Erythroblast (primary cell): ENCODE measurements at regions not wholly inside any gene's neighbourhood (a gene's known extent, or its start where the extent isn't known, plus 50 kb on each side); places are given as distances from the start of the nearest gene placed in this dataset.
"Not testable (repeated sequence)": the region's sequence is repeated elsewhere in the genome, so short reads cannot be mapped to it uniquely, and the experiment has no call there.

Source experiments
- DNase-seq, 2 experiments: peaks; one replicate each; lab custom pipeline; 2025; lab: John Stamatoyannopoulos, UW
- GATA1 ChIP-seq: IDR thresholded peaks from 2 replicates; pipeline ENCODE4 v1.6.1; 2011; ENCODE audit warnings: low read depth, mild to moderate bottlenecking, control low read depth, low read length, moderate library complexity
- POLR2A ChIP-seq: IDR thresholded peaks from 2 replicates; pipeline ENCODE4 v1.6.1; 2011; ENCODE audit warnings: mild to moderate bottlenecking, low read length

GRCh38 chr10:64798297-64798696 is 1277.1 kb downstream of the REEP3 start:
- DNase-seq: no peak

GRCh38 chr10:64808233-64808632 is 1287.0 kb downstream of the REEP3 start:
- not testable (repeated sequence) for DNase-seq

More at GRCh38 chr10:64798297-64798696, 1277.1 kb downstream of the REEP3 start:
- no peak for TF ChIP-seq GATA1
- TF ChIP-seq POLR2A: no peak

- not testable (repeated sequence) for DNase-seq
Observed at GRCh38 chr10:64810046-64810445, 1288.8 kb downstream of the REEP3 start.

GRCh38 chr10:64813391-64813790 is 1292.2 kb downstream of the REEP3 start:
- TF ChIP-seq GATA1: no peak
- DNase-seq: no peak

GRCh38 chr10:64814201-64814600 is 1293.0 kb downstream of the REEP3 start:
- TF ChIP-seq GATA1 (no peak), POLR2A (no peak)
- DNase-seq: no peak

- no peak for DNase-seq
- TF ChIP-seq GATA1: no peak
- no peak for TF ChIP-seq POLR2A
Observed at GRCh38 chr10:64829888-64830412, 1308.7 kb downstream of the REEP3 start.

- DNase-seq: no peak
- no peak for TF ChIP-seq POLR2A
- TF ChIP-seq GATA1: no peak
Observed at GRCh38 chr10:64830869-64831268, 1309.7 kb downstream of the REEP3 start.

GRCh38 chr10:64840341-64840740 is 1319.1 kb downstream of the REEP3 start:
- TF ChIP-seq POLR2A (no peak), GATA1 (no peak)

GRCh38 chr10:64846700-64847099 is 1325.5 kb downstream of the REEP3 start:
- TF ChIP-seq GATA1: no peak
- TF ChIP-seq POLR2A: no peak

More at GRCh38 chr10:64840341-64840740, 1319.1 kb downstream of the REEP3 start:
- no peak for DNase-seq

GRCh38 chr10:64855941-64856340 is 1334.7 kb downstream of the REEP3 start:
- no peak for DNase-seq

More at GRCh38 chr10:64846700-64847099, 1325.5 kb downstream of the REEP3 start:
- DNase-seq: no peak

GRCh38 chr10:64859911-64860310 is 1338.7 kb downstream of the REEP3 start:
- TF ChIP-seq GATA1: no peak
- no peak for TF ChIP-seq POLR2A
- DNase-seq: no peak

More at GRCh38 chr10:64855941-64856340, 1334.7 kb downstream of the REEP3 start:
- TF ChIP-seq GATA1 (no peak), POLR2A (no peak)

- no peak for DNase-seq
Observed at GRCh38 chr10:64863836-64864235, 1342.6 kb downstream of the REEP3 start.

GRCh38 chr10:64867501-64867962 is 1346.3 kb downstream of the REEP3 start:
- peak; percentile 69 for TF ChIP-seq GATA1
- no peak for TF ChIP-seq POLR2A
- peak; percentile 70 to 91 for DNase-seq

More at GRCh38 chr10:64863836-64864235, 1342.6 kb downstream of the REEP3 start:
- TF ChIP-seq POLR2A: no peak
- TF ChIP-seq GATA1: no peak

- no peak for TF ChIP-seq GATA1
- DNase-seq: no peak
Observed at GRCh38 chr10:64873088-64873487, 1351.9 kb downstream of the REEP3 start.

- TF ChIP-seq POLR2A: no peak
- TF ChIP-seq GATA1: no peak
- DNase-seq: no peak
Observed at GRCh38 chr10:64873959-64874358, 1352.8 kb downstream of the REEP3 start.

- TF ChIP-seq POLR2A: no peak
- TF ChIP-seq GATA1: no peak
- no peak for DNase-seq
Observed at GRCh38 chr10:64880546-64880945, 1359.3 kb downstream of the REEP3 start.
